ENCODE measurements at regions not wholly inside any gene's neighbourhood (a gene's known extent, or its start where the extent isn't known, plus 50 kb on each side); places are given as distances from the start of the nearest gene placed in this dataset.

DNA sequence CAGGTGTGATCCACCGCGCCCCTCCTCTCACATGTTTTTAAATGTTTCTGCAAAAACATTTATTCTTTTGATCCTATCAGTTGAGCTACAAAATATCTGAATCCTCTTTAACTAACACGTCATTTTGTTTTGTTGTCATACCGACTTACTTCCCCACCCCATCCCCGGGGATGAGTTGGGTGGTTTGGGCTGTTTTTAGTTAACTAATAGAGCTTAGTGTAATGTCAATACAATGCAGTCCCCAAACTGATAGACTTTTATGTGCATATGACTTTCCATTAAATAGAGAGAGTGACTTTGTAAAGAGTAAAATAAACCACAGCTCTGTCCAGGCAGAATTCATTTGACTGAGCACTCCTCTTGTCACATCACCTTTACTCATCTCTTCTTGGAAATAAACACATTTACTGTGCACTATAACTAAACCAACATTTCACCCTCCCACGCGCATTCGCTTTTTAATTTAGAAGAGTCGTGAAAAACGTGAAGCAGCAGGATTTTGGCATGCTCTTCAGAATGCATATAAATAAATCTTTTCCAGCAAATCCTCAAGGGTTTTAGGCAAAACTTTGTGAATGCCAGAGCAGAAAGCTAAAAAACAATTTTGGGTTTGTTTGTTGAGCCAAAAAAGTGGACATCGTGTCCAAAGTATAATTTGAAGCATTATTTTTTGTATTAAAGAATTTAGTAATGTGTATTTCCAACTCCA is 187.4 kb upstream of the MGMT start:
- no peak overlapping the region for H3K4me3 ChIP-seq
- H3K27ac ChIP-seq (ENCODE audit: extremely low read depth, low read depth, low read length), result no peak overlapping the region
- FAIRE-seq (no peak), DNase-seq (ENCODE audit: extremely low read depth in 1 of 4, low spot score in 3 of 4) (no peak), ATAC-seq (no peak)
- no TSS peak for BruUV-seq (replicated peaks)
- POLR2A ChIA-PET, result no interaction called here
- no peak overlapping the region for H3K4me2 ChIP-seq (ENCODE audit: insufficient read depth, low read length)
- in situ Hi-C loops (cut with MboI) (no loop called here), intact Hi-C loops (cut with micrococcal nuclease) (no loop called here)
- H4K20me1 ChIP-seq (replicated peaks; ENCODE audit: control insufficient read depth, insufficient read depth, low read length), result no peaks in the 10 kb centered on the region; the same call in 1 of the 2 replicates
- no peaks in the 10 kb centered on the region for H3K9me3 ChIP-seq (replicated peaks; ENCODE audit: control insufficient read depth, insufficient read depth, low read depth, low read length)
- CTCF ChIA-PET (ENCODE audit: low intra/inter-chr PET ratio), result no interaction called here
- 5% methylated on average over 11 of the region's 11 CpGs for WGBS (ENCODE audit: insufficient coverage, low coverage, missing lambda C conversion rate)
- H2AFZ ChIP-seq (ENCODE audit: low read depth, low read length), result no peak overlapping the region
- H3K9ac ChIP-seq (ENCODE audit: insufficient read depth in 1 of 2, low read depth in 2 of 2, low read length in 2 of 2), result no peak overlapping the region
- H3K79me2 ChIP-seq (ENCODE audit: control insufficient read depth, insufficient read depth, low read length), result no peaks in the 10 kb centered on the region
- no peaks in the 10 kb centered on the region for H3K9me1 ChIP-seq (ENCODE audit: control insufficient read depth, insufficient read depth, low read length)
- no peak for TF ChIP-seq KDM4B (IDR thresholded peaks at IDR 0.05; ENCODE audit: borderline replicate concordance in 2 of 2, low read depth in 1 of 2)
- no peak for TF ChIP-seq NFATC3 (IDR thresholded peaks at IDR 0.05)
- no peak for TF ChIP-seq NFIC (IDR thresholded peaks at IDR 0.05)
- no peaks in the 10 kb centered on the region for H3K36me3 ChIP-seq (ENCODE audit: control insufficient read depth, insufficient read depth, low read length)
- peaks cover 0 to 6% of the 10 kb centered on the region in 2 experiments; a peak in 2 of 5 replicates for H3K27me3 ChIP-seq (ENCODE audit: control insufficient read depth in 2 of 2, insufficient read depth in 2 of 2, low read length in 2 of 2)
- no peaks in the 10 kb centered on the region for H3K4me1 ChIP-seq (replicated peaks in 1 of 2; ENCODE audit: control insufficient read depth in 2 of 2, insufficient read depth in 2 of 2, low read length in 2 of 2)

DNA sequence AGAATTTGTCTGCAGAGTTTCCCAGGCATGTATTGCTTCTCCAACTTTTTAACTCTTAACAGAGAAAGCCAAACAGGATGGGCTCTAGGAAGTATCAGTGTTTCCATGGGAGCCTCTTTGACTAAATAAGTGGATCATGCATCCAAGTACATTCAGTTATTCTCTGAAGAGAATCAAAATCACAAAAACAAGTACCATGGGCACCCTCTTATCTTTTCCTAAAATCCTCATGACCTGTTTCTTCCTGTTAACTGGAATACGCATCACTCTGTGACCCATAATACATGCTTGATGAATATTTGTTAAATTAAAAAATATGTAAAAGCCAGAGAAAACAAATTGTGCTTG is 186.9 kb upstream of the MGMT start:
- TF ChIP-seq ETV6 (IDR thresholded peaks at IDR 0.05; ENCODE audit: borderline replicate concordance in 1 of 2, low read depth in 2 of 2, low read length in 1 of 2), result no peak
- TF ChIP-seq ETV6 (CRISPR knock-in tag; IDR thresholded peaks at IDR 0.05; ENCODE audit: borderline replicate concordance), result no peak
- TF ChIP-seq EWSR1 (IDR thresholded peaks at IDR 0.05; ENCODE audit: borderline replicate concordance, low read depth, partially characterized antibody), result no peak
- TF ChIP-seq, protein P1, sequence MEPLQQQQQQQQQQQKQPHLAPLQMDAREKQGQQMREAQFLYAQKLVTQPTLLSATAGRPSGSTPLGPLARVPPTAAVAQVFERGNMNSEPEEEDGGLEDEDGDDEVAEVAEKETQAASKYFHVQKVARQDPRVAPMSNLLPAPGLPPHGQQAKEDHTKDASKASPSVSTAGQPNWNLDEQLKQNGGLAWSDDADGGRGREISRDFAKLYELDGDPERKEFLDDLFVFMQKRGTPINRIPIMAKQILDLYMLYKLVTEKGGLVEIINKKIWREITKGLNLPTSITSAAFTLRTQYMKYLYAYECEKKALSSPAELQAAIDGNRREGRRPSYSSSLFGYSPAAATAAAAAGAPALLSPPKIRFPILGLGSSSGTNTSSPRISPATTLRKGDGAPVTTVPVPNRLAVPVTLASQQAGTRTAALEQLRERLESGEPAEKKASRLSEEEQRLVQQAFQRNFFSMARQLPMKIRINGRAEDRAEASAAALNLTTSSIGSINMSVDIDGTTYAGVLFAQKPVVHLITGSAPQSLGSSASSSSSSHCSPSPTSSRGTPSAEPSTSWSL (CRISPR knock-in tag; IDR thresholded peaks at IDR 0.05; ENCODE audit: borderline replicate concordance), result no peak
- TF ChIP-seq, protein P2, sequence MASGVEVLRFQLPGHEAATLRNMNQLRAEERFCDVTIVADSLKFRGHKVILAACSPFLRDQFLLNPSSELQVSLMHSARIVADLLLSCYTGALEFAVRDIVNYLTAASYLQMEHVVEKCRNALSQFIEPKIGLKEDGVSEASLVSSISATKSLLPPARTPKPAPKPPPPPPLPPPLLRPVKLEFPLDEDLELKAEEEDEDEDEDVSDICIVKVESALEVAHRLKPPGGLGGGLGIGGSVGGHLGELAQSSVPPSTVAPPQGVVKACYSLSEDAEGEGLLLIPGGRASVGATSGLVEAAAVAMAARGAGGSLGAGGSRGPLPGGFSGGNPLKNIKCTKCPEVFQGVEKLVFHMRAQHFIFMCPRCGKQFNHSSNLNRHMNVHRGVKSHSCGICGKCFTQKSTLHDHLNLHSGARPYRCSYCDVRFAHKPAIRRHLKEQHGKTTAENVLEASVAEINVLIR (CRISPR knock-in tag; IDR thresholded peaks at IDR 0.05), result no peak
- BruUV-seq (replicated peaks), result no TSS peak
- no peak for ATAC-seq

More for the DNA sequence above, 186.9 kb upstream of the MGMT start:
- ChIA-PET POLR2A (no interaction called here), CTCF (ENCODE audit: low intra/inter-chr PET ratio) (no interaction called here)
- intact Hi-C loops (cut with micrococcal nuclease), result no loop called here
- Histone ChIP-seq H4K20me1 (replicated peaks; ENCODE audit: control insufficient read depth, insufficient read depth, low read length) (no peaks in the 10 kb centered on the region; the same call in 1 of the 2 replicates), H3K27ac (ENCODE audit: extremely low read depth, low read depth, low read length) (no peak overlapping the region), H3K9me3 (replicated peaks; ENCODE audit: control insufficient read depth, insufficient read depth, low read depth, low read length) (no peaks in the 10 kb centered on the region), H3K4me3 (no peak overlapping the region), H3K4me2 (ENCODE audit: insufficient read depth, low read length) (no peak overlapping the region), H3K36me3 (ENCODE audit: control insufficient read depth, insufficient read depth, low read length) (no peaks in the 10 kb centered on the region), H3K79me2 (ENCODE audit: control insufficient read depth, insufficient read depth, low read length) (no peaks in the 10 kb centered on the region), H3K4me1 (replicated peaks in 1 of 2; ENCODE audit: control insufficient read depth in 2 of 2, insufficient read depth in 2 of 2, low read length in 2 of 2) (no peaks in the 10 kb centered on the region), H3K27me3 (ENCODE audit: control insufficient read depth in 2 of 2, insufficient read depth in 2 of 2, low read length in 2 of 2) (peaks cover 0 to 6% of the 10 kb centered on the region in 2 experiments; a peak in 2 of 5 replicates), H2AFZ (ENCODE audit: low read depth, low read length) (no peak overlapping the region), H3K9me1 (ENCODE audit: control insufficient read depth, insufficient read depth, low read length) (no peaks in the 10 kb centered on the region), H3K9ac (ENCODE audit: insufficient read depth in 1 of 2, low read depth in 2 of 2, low read length in 2 of 2) (no peak overlapping the region)
- no peak for FAIRE-seq
- WGBS (ENCODE audit: insufficient coverage, low coverage, missing lambda C conversion rate), result 20% methylated on average over 1 of the region's 1 CpG
- DNase-seq (ENCODE audit: extremely low read depth in 1 of 4, low spot score in 3 of 4), result no peak
- in situ Hi-C loops (cut with MboI), result no loop called here

Measured in K562 (cell line).